ENCODE measurements at regions not wholly inside any gene's neighbourhood (a gene's known extent, or its start where the extent isn't known, plus 50 kb on each side); places are given as distances from the start of the nearest gene placed in this dataset.

- no peak overlapping the region for H2AFZ ChIP-seq (ENCODE audit: low read depth, low read length)
- TF ChIP-seq JUN (IDR thresholded peaks at IDR 0.05; ENCODE audit: borderline replicate concordance, insufficient read depth, insufficient read length, low read depth), result no peak
- TF ChIP-seq MAX (IDR thresholded peaks at IDR 0.05; ENCODE audit: insufficient read depth, insufficient read length), result no peak
- no peak for TF ChIP-seq MYC (IDR thresholded peaks at IDR 0.05; ENCODE audit: low read depth, low read length)
- TF ChIP-seq POLR2AphosphoS5 (IDR thresholded peaks at IDR 0.05; ENCODE audit: insufficient read depth, low read depth, low read length), result no peak
- no peak for TF ChIP-seq GATA2 (IDR thresholded peaks at IDR 0.05; ENCODE audit: insufficient read depth, insufficient read length, low read depth, low read length)
- TF ChIP-seq FOS (IDR thresholded peaks at IDR 0.05; ENCODE audit: borderline replicate concordance, insufficient read depth, low read length), result no peak
- no peak overlapping the region for H3K4me2 ChIP-seq (ENCODE audit: insufficient read depth, low read length)
- no peak overlapping the region for H3K27ac ChIP-seq (ENCODE audit: insufficient read depth, low read depth, low read length)
- no peaks in the 10 kb centered on the region for H3K27me3 ChIP-seq (ENCODE audit: control insufficient read depth in 2 of 2, insufficient read depth in 2 of 2, low read length in 2 of 2)
- DNase-seq (ENCODE audit: low read depth, low spot score) (no peak), FAIRE-seq (no peak)
- dilution Hi-C loops (cut with MboI; ENCODE audit: extremely low pct_ligation_motif_present, low sequenced_read_pairs) (no loop called here), intact Hi-C loops (cut with micrococcal nuclease) (loop anchor here (1.0 kb wide), 1 partner anchor 9 kb away; no protein-coding TSS in a partner anchor)
- H3K9ac ChIP-seq (replicated peaks; ENCODE audit: extremely low read depth, insufficient read depth, low read length), result no peak overlapping the region
- H3K9me3 ChIP-seq (replicated peaks; ENCODE audit: control insufficient read depth, insufficient read depth, low read length), result no peaks in the 10 kb centered on the region
- H3K4me1 ChIP-seq (ENCODE audit: control insufficient read depth, extremely low read depth, insufficient read depth, low read length), result no peaks in the 10 kb centered on the region
- no peaks in the 10 kb centered on the region for H3K79me2 ChIP-seq (ENCODE audit: control insufficient read depth, insufficient read depth, low read length)
- no peaks in the 10 kb centered on the region for H4K20me1 ChIP-seq (replicated peaks; ENCODE audit: control insufficient read depth, extremely low read depth, insufficient read depth, low read length)
- no peaks in the 10 kb centered on the region for H3K9me1 ChIP-seq (replicated peaks; ENCODE audit: control insufficient read depth, extremely low read depth, insufficient read depth, low read length)
- H3K36me3 ChIP-seq (ENCODE audit: control insufficient read depth in 2 of 2, extremely low read depth in 1 of 2, insufficient read depth in 2 of 2, low read length in 2 of 2), result no peaks in the 10 kb centered on the region
- POLR2A ChIA-PET, result no interaction called here
- CTCF ChIA-PET, result no interaction called here
- no TSS peak for BruUV-seq (replicated peaks)
- H3K4me3 ChIP-seq (replicated peaks in 1 of 3; ENCODE audit: insufficient read depth in 1 of 3, low read depth in 1 of 3, low read length in 3 of 3), result no peak overlapping the region
These were observed 356.3 kb upstream of the B3GALT2 start for GRCh38 chr1:193542690-193543089.

- no TSS peak for BruUV-seq (replicated peaks)
- DNase-seq (ENCODE audit: low read depth, low spot score), result no peak
- Histone ChIP-seq H2AFZ (ENCODE audit: low read depth, low read length) (no peak overlapping the region), H3K9ac (replicated peaks; ENCODE audit: extremely low read depth, insufficient read depth, low read length) (no peak overlapping the region), H3K4me2 (ENCODE audit: insufficient read depth, low read length) (no peak overlapping the region), H4K20me1 (replicated peaks; ENCODE audit: control insufficient read depth, extremely low read depth, insufficient read depth, low read length) (no peaks in the 10 kb centered on the region), H3K27ac (ENCODE audit: insufficient read depth, low read depth, low read length) (no peak overlapping the region), H3K79me2 (ENCODE audit: control insufficient read depth, insufficient read depth, low read length) (no peaks in the 10 kb centered on the region), H3K4me3 (replicated peaks in 1 of 3; ENCODE audit: insufficient read depth in 1 of 3, low read depth in 1 of 3, low read length in 3 of 3) (no peak overlapping the region), H3K36me3 (ENCODE audit: control insufficient read depth in 2 of 2, extremely low read depth in 1 of 2, insufficient read depth in 2 of 2, low read length in 2 of 2) (no peaks in the 10 kb centered on the region), H3K27me3 (ENCODE audit: control insufficient read depth in 2 of 2, insufficient read depth in 2 of 2, low read length in 2 of 2) (no peaks in the 10 kb centered on the region), H3K9me3 (replicated peaks; ENCODE audit: control insufficient read depth, insufficient read depth, low read length) (no peaks in the 10 kb centered on the region), H3K4me1 (ENCODE audit: control insufficient read depth, extremely low read depth, insufficient read depth, low read length) (no peaks in the 10 kb centered on the region), H3K9me1 (replicated peaks; ENCODE audit: control insufficient read depth, extremely low read depth, insufficient read depth, low read length) (no peaks in the 10 kb centered on the region)
- dilution Hi-C loops (cut with MboI; ENCODE audit: extremely low pct_ligation_motif_present, low sequenced_read_pairs) (no loop called here), intact Hi-C loops (cut with micrococcal nuclease) (no loop called here)
- CTCF ChIA-PET, result interaction anchor here (0.6 to 1.4 kb wide), 4 partner anchors 12 to 21 kb away, joined by 3 to 4 read pairs (median 3); no protein-coding TSS in a partner anchor
- no peak for FAIRE-seq
- TF ChIP-seq CTCF (IDR thresholded peaks at IDR 0.05; ENCODE audit: extremely low read depth in 1 of 2, insufficient read depth in 1 of 2, low read depth in 1 of 2, low read length in 2 of 2), result no peak
- no peak for TF ChIP-seq MYC (IDR thresholded peaks at IDR 0.05; ENCODE audit: low read depth, low read length)
- no peak for TF ChIP-seq GATA2 (IDR thresholded peaks at IDR 0.05; ENCODE audit: insufficient read depth, insufficient read length, low read depth, low read length)
- no peak for TF ChIP-seq FOS (IDR thresholded peaks at IDR 0.05; ENCODE audit: borderline replicate concordance, insufficient read depth, low read length)
- no peak for TF ChIP-seq MAX (IDR thresholded peaks at IDR 0.05; ENCODE audit: insufficient read depth, insufficient read length)
- TF ChIP-seq JUN (IDR thresholded peaks at IDR 0.05; ENCODE audit: borderline replicate concordance, insufficient read depth, insufficient read length, low read depth), result no peak
- TF ChIP-seq POLR2AphosphoS5 (IDR thresholded peaks at IDR 0.05; ENCODE audit: insufficient read depth, low read depth, low read length), result no peak
- TF ChIP-seq POLR2A (IDR thresholded peaks at IDR 0.05; ENCODE audit: low read depth, low read length), result no peak
- TF ChIP-seq EZH2 (IDR thresholded peaks at IDR 0.05; ENCODE audit: borderline replicate concordance, low read depth, low read length, severe bottlenecking), result no peak
- POLR2A ChIA-PET, result no interaction called here
These were observed 354.1 kb upstream of the B3GALT2 start for GRCh38 chr1:193540511-193540910.
